NT2/D1 (cell line): ENCODE measurements at regions not wholly inside any gene's neighbourhood (a gene's known extent, or its start where the extent isn't known, plus 50 kb on each side); places are given as distances from the start of the nearest gene placed in this dataset.
"Not testable (repeated sequence)": the region's sequence is repeated elsewhere in the genome, so short reads cannot be mapped to it uniquely, and the experiment has no call there.

Source experiments
- DNase-seq: peaks from one replicate; pipeline ENCODE4 v3.0.0-alpha.2; 2011; ENCODE audit warnings: low read depth, low spot score
- H3K27me3 ChIP-seq: 2 replicates; pipeline ENCODE4 v1.6.0; 2011; ENCODE audit warnings: mild to moderate bottlenecking; ENCODE audit not compliant: insufficient read length, insufficient read depth
- H3K36me3 ChIP-seq: 2 replicates; pipeline ENCODE4 v1.6.1; 2011; ENCODE audit warnings: mild to moderate bottlenecking, low read length, mixed read lengths; ENCODE audit not compliant: insufficient read depth, insufficient read length
- H3K4me1 ChIP-seq: 2 replicates; pipeline ENCODE4 v1.5.1; 2011; ENCODE audit not compliant: insufficient read depth, insufficient read length
- H3K4me3 ChIP-seq: 2 replicates; pipeline ENCODE4 v1.5.1; 2011; ENCODE audit warnings: low read depth; ENCODE audit not compliant: insufficient read length
- H3K9ac ChIP-seq: 2 replicates; pipeline ENCODE4 v1.6.0; 2011; ENCODE audit warnings: low read depth; ENCODE audit not compliant: insufficient read length
- H3K9me3 ChIP-seq: 2 replicates; pipeline ENCODE4 v1.5.1; 2011; ENCODE audit warnings: mild to moderate bottlenecking, low read length; ENCODE audit not compliant: insufficient read depth
- SUZ12 ChIP-seq: IDR thresholded peaks from 2 replicates; pipeline ENCODE4 v1.6.1; 2011; ENCODE audit not compliant: insufficient read length, insufficient read depth; ENCODE audit errors: extremely low read depth
- YY1 ChIP-seq: IDR thresholded peaks from 2 replicates; pipeline ENCODE4 v1.6.1; 2011; ENCODE audit not compliant: insufficient read length, insufficient read depth
- ZNF274 ChIP-seq: IDR thresholded peaks from 2 replicates; pipeline ENCODE4 v1.6.1; 2011; ENCODE audit warnings: mild to moderate bottlenecking, low read depth, low read length

GRCh38 chr3:162701211-162701610, 1204.6 kb downstream of the OTOL1 start:
- no peak for TF ChIP-seq YY1
- no peak for TF ChIP-seq ZNF274
- TF ChIP-seq SUZ12 = no peak
- Histone ChIP-seq H3K9me3 (no peaks in the 10 kb centered on the region), H3K4me3 (no peak overlapping the region), H3K36me3 (no peaks in the 10 kb centered on the region), H3K9ac (no peak overlapping the region), H3K4me1 (no peaks in the 10 kb centered on the region), H3K27me3 (no peaks in the 10 kb centered on the region)
- no peak for DNase-seq

DNA sequence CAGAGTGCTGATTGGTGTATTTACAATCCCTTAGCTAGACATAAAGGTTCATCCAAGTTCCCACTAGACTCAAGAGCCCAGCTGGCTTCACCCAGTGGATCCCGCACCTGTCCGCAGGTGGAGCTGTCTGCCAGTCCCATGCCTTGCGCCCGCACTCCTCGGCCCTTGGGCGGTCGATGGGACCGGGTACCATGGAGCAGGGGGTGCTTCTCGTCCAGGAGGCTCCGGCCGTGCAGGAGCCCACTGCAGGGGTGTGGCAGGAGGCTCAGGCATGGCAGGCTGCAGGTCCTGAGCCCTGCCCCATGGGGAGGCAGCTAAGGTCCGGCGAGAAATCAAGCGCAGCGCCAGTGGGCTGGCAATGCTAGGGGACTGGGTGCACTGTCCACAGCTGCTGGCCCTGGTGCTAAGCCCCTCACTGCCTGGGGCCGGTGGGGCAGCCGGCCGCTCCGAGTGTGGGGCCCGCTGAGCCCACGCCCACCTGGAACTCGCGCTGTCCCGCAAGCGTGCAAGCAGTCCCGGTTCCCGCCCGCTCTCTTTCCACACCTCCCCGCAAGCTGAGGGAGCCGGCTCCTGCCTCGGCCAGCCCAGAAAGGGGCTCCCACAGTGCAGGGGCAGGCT, 1206.3 kb downstream of the OTOL1 start:
- no peaks in the 10 kb centered on the region for H3K4me1 ChIP-seq
- no peaks in the 10 kb centered on the region for H3K9me3 ChIP-seq
- TF ChIP-seq YY1 (no peak), ZNF274 (no peak), SUZ12 (no peak)
- no peaks in the 10 kb centered on the region for H3K36me3 ChIP-seq
- DNase-seq = no peak
- no peak overlapping the region for H3K9ac ChIP-seq
- no peaks in the 10 kb centered on the region for H3K27me3 ChIP-seq
- no peak overlapping the region for H3K4me3 ChIP-seq

- Histone ChIP-seq H3K9me3 (no peaks in the 10 kb centered on the region), H3K36me3 (no peaks in the 10 kb centered on the region), H3K9ac (no peak overlapping the region), H3K4me3 (no peak overlapping the region), H3K4me1 (no peaks in the 10 kb centered on the region), H3K27me3 (no peaks in the 10 kb centered on the region)
- no peak for DNase-seq
- TF ChIP-seq YY1 = no peak
- TF ChIP-seq SUZ12 = no peak
- TF ChIP-seq ZNF274 = no peak
Observed at GRCh38 chr3:162704238-162704637, 1207.6 kb downstream of the OTOL1 start.

DNA sequence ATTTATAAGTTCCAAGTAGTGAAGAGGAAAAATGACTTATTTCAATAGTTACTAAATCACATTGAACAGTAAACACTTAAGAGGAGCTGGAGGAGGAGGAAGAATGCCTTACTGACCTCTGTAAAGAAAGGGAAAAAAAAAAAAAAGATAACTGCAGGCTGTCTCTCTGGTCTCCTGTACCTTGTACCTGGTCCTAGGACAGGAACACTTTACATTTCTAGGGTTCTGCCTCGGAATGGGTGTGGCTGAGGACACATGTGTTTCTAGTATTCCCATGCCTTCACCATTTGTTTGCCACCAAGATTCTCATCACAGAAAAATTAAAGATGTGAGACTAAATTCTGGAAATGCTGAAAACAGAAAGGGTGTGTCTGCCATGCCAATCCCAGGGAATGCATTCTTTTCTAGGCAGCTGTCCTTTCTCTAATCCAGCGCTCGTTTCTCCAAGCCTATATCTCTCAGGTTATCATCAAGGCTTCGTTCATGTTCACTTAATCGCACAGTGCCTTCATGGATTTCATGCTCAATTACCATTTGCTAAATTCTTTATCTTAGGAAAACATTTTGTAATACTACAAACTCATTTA, 1208.3 kb downstream of the OTOL1 start:
- DNase-seq = no peak
- no peak overlapping the region for H3K9ac ChIP-seq

DNA sequence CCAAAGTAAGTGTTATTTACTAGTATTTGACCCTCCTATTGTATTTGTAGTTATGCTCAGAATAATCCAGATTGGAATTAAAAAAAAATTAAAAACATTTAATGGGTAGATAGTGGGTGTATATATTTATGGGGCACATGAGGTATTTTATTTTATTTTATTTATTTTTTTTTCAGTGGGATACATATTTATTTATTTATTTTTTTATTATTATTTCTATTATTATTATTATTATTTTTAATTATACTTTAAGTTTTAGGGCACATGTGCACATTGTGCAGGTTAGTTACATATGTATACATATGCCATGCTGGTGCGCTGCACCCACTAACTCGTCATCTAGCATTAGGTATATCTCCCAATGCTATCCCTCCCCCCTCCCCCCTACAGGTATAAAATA, 1211.8 kb downstream of the OTOL1 start:
- H3K27me3 ChIP-seq, H3K4me3 ChIP-seq, H3K9ac ChIP-seq, DNase-seq, H3K4me1 ChIP-seq, H3K9me3 ChIP-seq, H3K36me3 ChIP-seq: not testable (repeated sequence)

More for the DNA sequence above, 1208.3 kb downstream of the OTOL1 start:
- no peaks in the 10 kb centered on the region for H3K36me3 ChIP-seq
- no peak overlapping the region for H3K4me3 ChIP-seq
- H3K4me1 ChIP-seq = no peaks in the 10 kb centered on the region
- no peaks in the 10 kb centered on the region for H3K9me3 ChIP-seq
- TF ChIP-seq SUZ12 = no peak
- TF ChIP-seq ZNF274 = no peak
- no peaks in the 10 kb centered on the region for H3K27me3 ChIP-seq

GRCh38 chr3:162708942-162709706, 1212.5 kb downstream of the OTOL1 start:
- H3K9ac ChIP-seq, DNase-seq, H3K27me3 ChIP-seq, H3K9me3 ChIP-seq, H3K4me3 ChIP-seq, H3K4me1 ChIP-seq, H3K36me3 ChIP-seq: not testable (repeated sequence)

DNA sequence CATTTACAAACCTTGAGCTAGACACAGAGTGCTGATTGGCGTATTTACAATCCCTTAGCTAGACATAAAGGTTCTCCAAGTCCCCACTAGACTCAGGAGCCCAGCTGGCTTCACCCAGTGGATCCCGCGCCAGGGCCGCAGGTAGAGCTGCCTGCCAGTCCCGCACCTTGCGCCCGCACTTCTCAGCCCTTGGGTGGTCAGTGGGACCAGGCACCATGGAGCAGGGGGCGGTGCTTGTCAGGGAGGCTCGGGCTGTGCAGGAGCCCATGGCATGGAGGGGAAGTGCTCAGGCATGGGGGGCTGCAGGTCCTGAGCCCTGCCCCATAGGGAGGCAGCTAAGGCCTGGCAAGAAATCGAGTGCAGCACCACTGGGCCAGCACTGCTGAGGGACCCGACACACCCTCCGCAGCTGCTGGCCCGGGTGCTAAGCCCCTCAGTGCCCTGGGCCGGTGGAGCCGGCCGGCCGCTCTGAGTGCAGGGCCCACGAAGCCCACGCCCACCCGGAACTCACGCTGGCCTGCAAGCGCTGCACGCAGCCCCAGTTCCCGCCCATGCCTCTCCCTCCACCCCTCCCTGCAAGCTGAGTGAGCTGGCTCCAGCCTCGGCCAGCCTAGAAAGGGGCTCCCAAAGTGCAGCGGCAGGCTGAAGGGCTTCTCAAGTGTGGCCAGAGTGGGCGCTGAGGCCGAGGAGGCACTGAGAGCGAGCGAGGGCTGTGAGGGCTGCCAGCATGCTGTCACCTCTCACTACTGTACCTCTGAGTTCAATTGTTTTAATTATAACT, 1213.9 kb downstream of the OTOL1 start:
- H3K36me3 ChIP-seq = no peaks in the 10 kb centered on the region
- no peak overlapping the region for H3K4me3 ChIP-seq
- H3K9ac ChIP-seq = no peak overlapping the region
- peaks cover 6% of the 10 kb centered on the region; the same call in 1 of the 2 replicates for H3K9me3 ChIP-seq
- no peaks in the 10 kb centered on the region for H3K27me3 ChIP-seq
- no peak for TF ChIP-seq SUZ12
- no peak for TF ChIP-seq YY1
- TF ChIP-seq ZNF274 = no peak
- DNase-seq = no peak
- H3K4me1 ChIP-seq = no peaks in the 10 kb centered on the region

GRCh38 chr3:162717074-162717473, 1220.5 kb downstream of the OTOL1 start:
- H3K27me3 ChIP-seq, H3K4me1 ChIP-seq, H3K9ac ChIP-seq, H3K4me3 ChIP-seq, DNase-seq, H3K9me3 ChIP-seq, H3K36me3 ChIP-seq: not testable (repeated sequence)
